ENCODE measurements at regions not wholly inside any gene's neighbourhood (a gene's known extent, or its start where the extent isn't known, plus 50 kb on each side); places are given as distances from the start of the nearest gene placed in this dataset.

DNA sequence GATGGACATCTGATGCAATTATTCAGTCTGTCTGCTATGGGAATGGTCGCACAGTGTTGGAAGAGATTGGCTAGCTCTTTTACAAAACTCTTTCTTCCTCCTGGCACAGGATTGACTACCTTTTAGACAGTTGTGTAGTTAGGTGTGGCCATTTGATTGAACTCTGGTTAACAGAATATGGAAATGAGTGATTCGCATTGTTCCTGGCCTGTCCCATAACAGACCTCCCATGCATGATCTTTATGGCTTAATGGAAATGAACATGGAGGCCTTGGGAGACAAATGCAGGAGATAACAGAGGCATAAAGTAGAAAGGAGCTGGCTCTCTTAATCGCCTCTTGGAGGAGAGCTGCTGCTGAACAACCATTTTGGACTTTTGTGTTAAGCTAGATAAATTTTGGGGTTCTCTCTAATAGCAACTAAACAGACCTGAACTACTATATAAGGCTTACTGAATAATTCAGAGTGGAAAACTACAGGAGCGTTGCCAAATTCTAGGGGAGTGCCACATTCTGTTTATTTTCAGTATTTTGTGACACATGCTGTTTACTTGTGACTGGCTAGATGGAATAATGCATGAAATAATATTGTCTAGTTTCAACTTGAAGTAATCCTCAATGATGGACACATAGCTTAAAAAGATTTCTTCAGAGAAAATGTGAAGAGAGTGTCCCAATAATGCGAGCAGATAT lies 357.7 kb upstream of the SGO1 start (continued):
- TF ChIP-seq ZNF462 (CRISPR knock-in tag; IDR thresholded peaks at IDR 0.05) (no peak), JUNB (IDR thresholded peaks at IDR 0.05; ENCODE audit: unreplicated experiment) (no peak), REST (IDR thresholded peaks at IDR 0.05; ENCODE audit: unreplicated experiment) (no peak), EZH2 (IDR thresholded peaks at IDR 0.05; ENCODE audit: low read depth, unreplicated experiment) (no peak), NANOG (IDR thresholded peaks at IDR 0.05; ENCODE audit: borderline replicate concordance) (no peak), CREB1 (CRISPR knock-in tag; IDR thresholded peaks at IDR 0.05; ENCODE audit: low read depth) (no peak)
- TF ChIP-seq, protein P1, sequence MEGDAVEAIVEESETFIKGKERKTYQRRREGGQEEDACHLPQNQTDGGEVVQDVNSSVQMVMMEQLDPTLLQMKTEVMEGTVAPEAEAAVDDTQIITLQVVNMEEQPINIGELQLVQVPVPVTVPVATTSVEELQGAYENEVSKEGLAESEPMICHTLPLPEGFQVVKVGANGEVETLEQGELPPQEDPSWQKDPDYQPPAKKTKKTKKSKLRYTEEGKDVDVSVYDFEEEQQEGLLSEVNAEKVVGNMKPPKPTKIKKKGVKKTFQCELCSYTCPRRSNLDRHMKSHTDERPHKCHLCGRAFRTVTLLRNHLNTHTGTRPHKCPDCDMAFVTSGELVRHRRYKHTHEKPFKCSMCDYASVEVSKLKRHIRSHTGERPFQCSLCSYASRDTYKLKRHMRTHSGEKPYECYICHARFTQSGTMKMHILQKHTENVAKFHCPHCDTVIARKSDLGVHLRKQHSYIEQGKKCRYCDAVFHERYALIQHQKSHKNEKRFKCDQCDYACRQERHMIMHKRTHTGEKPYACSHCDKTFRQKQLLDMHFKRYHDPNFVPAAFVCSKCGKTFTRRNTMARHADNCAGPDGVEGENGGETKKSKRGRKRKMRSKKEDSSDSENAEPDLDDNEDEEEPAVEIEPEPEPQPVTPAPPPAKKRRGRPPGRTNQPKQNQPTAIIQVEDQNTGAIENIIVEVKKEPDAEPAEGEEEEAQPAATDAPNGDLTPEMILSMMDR (conservative IDR thresholded peaks at IDR 0.05; ENCODE audit: low read depth in 2 of 2), result no peak
